CD4-positive, alpha-beta T cell treated with Interleukin-15 for 1 hour (primary cell): ENCODE measurements at regions not wholly inside any gene's neighbourhood (a gene's known extent, or its start where the extent isn't known, plus 50 kb on each side); places are given as distances from the start of the nearest gene placed in this dataset.

ENCODE experiments used
- DNase-seq: peaks from one replicate; pipeline ENCODE4 v3.0.0-alpha.2; 2020

DNA sequence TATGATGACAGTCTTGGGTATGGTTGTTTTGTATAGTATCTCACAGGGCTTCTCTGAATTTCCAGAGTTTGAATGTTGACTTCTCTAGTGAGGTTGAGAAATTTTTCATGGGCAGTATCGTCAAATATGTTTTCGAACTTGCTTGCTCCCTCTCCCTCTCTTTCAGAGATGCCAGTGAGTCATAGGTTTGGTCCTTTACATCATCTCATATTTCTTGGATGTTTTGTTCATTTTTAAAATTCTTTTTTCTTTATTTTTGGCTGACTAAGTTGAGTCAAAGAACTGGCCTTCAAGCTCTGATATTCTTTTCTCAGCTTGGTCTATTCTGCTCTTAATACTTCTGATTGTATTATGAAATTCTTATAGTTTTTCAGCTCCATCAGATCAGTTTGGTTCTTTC, 282.3 kb upstream of the NECTIN3 start:
- DNase-seq, result no peak

DNA sequence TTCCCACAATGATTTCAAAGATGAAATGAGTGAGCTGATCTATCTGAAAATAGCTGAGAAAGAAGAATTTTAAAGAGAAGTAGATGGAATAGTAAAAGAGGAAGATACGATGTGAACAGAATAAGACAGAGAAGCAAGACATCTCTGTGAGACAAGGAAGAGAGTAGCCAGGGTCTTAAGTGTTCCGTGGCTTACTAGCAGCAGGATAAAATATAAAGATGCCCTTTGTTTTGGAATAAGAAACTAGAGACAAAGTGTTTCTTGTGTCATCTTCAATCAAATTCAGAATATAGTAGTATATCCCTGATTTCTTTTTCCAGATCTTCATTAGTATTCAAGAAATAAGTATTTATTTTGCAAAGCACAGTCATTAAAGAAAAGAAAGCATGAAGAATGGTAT, 281.0 kb upstream of the NECTIN3 start:
- no peak for DNase-seq

DNA sequence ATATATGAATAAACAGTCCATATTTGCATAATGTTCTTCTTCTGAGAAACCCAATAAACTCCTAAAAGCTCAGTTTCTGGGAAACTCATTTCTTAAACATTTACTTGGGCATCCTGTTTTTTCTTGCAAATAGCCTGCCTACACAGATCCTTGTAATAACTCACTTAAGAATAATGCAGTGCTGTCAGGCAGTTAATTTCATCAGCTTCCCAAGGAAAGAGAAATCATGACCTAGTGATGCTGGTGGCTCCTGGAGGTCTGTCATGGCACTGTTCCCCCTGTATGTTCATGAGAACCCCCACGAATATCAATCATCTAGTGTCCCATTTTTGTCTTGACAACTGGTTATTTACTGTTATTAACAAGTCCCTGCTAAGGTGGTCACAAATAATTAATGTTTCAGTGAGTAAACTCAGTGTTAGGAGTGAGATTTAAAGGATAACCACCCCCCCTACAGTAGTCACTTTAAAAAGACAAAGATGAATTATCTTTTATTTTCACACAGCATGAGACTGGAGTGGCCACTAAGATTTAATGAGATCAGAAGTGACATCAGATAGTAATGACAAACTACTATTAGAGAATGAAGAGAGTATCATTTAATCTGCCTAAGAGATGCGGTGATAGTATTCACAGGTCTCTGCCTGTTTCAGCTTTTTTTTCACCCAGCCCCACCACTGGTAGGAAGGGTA, 279.5 kb upstream of the NECTIN3 start:
- no peak for DNase-seq

DNA sequence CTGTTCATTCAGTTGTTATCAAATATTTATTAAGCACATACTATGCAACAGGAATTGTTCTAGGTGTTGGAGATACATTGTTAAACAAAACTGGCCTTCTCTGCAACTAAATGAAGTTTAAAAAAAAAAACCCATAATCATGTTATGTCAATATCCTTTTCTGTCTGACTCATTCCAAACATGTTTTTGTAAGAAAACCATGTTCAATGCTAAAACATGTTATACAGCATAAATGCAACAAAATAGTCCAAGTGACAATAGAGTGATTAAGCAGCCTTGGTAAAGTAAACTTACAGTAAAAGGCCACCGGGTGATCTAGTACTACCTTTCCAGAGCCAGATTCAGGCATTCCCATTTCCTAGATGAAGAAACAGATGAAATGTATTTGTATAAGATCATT, 278.0 kb upstream of the NECTIN3 start:
- no peak for DNase-seq

DNA sequence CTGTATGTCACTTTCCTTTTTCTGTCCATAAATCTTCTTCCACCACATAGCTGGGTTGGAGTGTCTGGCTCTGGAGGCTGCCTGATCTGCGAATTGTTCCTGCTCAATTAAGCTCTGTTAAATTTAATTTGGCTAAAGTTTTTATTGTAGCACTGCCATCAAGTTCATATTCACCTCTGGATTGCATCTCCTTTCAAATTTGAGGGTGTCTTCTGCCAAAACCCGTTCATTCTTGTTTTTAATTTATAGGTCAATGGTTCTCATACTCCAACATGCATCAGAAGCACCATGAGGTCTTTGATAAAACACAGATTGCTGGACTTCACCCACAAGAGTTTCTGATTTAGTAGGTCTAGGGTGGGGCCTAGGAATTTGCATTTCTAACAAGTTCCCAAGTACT, 276.5 kb upstream of the NECTIN3 start:
- no peak for DNase-seq

DNA sequence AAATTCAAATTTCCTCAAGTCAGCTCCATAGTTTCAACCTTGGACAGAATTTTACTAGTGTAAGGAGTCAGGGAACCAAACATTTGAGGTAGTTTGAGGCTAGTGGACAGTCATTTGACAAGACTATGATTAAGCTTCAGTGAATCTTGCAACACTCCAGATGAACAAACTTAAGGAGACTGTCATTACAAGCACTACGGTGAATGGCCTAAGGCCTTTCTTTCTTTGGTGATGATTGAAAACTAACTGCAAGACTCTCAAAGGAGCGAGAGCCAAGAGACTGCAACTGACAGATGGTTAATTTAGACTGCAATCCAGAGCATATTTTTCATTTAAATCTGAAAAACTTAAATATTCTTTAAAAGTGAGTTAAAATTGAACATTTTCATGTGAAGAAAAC, 272.3 kb upstream of the NECTIN3 start:
- no peak for DNase-seq

DNA sequence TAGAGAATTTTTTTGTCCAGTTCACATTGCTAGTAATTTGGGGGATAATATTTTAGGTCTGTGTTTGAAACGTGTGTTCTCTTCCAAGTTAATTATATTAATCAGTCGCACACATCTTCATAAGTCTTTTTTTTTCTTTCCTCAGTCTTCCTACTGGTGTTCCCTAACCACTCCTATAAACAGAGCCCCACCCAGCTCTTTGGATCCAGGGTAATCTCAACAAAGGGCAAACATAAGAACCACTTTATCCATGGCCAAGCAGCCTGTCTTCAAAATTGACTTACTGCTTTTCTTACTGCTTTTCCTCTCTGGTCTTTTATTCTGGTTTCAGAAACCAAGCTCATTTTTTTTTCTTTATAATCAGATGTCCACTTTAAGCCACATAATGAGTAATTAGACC, 266.8 kb upstream of the NECTIN3 start:
- DNase-seq, result no peak

DNA sequence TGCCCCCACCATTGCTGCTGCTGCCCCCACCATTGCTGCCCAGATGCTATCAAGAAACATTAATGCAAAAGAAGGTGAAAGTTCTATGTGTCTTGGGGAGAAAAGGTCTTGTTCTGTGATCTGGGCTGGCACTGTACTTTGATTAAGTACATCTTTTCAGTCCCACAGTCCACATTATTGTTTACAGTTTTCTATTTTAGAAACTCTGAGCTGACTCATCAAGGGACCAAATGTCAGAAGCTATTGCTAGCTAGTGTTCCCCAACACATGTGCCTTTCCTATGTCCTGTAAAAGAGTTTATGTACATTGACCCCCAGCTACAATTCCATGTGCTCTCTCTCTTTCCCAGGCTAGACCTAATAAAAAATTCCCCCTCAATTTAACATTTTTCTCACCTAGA, 264.7 kb upstream of the NECTIN3 start:
- no peak for DNase-seq

DNA sequence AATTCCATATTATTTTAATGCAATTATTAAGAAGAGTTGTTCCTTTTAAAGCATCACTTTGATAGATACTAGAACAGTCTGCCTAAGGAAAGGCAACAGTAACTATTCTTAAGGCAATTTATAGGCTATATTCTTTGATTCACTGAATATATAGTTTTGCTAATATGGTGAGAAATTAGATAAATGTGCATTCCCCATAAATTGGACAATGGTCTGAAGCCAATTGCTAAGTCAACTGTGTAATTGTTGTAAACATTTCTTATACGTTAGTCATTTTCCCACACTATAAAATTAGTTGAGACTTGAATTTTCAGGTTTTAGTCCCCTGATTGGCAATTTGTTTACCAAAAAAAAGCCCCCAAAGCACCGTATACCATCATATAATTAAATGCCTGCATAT, 263.0 kb upstream of the NECTIN3 start:
- no peak for DNase-seq

DNA sequence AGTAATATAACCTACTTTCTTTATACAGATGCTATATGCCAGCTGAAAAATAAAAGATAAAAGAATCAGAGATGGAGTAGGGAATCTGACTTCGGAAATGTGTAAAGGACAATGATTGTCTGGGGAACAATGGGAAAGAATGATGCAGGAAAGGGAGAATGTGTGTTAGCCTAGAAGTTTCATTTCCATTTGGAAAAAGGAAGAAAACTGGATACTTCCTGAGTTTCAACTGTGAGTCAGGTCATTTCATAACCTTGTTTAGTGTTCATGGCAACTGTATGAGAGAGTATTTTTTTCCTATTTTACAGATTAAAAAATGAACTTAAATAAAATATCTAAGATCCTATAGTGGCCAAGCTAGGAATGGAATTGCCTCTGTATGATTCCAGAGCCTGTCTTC, 261.3 kb upstream of the NECTIN3 start:
- no peak for DNase-seq

DNA sequence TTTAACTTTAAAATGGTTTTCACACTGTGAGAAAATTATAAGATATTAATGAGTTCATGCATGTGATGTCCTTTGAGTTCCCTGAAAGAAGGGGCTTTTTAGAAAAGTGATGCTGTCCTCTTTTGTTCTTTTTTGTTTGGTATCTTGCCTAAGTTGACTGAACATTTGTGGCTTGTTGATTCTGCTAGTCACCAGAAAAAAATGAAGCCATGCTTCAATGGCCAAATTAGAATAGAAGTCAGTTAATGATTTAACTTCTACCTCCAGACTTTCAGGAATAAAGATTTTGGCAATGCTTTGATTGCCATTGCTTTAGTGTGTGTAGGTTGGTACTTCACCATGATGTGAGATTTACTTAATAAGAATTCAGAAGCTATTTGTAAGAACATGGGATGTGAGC, 260.6 kb upstream of the NECTIN3 start:
- no peak for DNase-seq

DNA sequence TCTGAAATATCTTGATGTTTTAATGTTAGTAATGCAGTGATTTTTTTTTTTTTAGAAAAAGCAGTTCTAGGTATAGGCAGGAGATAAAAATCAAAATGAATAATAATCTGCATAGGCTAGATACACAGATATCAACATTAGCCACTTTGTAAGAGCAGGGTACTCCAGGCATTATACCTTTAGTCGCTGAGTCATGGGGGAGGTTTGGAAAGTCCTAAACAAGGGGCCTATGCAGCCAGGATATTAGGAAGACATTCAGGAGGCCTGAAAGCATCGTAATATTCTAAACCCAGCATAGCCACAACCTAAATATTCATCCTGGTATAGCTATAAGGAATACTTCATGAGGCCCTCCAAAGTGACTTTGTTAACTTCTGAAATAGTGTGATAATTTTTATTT, 258.1 kb upstream of the NECTIN3 start:
- no peak for DNase-seq

DNA sequence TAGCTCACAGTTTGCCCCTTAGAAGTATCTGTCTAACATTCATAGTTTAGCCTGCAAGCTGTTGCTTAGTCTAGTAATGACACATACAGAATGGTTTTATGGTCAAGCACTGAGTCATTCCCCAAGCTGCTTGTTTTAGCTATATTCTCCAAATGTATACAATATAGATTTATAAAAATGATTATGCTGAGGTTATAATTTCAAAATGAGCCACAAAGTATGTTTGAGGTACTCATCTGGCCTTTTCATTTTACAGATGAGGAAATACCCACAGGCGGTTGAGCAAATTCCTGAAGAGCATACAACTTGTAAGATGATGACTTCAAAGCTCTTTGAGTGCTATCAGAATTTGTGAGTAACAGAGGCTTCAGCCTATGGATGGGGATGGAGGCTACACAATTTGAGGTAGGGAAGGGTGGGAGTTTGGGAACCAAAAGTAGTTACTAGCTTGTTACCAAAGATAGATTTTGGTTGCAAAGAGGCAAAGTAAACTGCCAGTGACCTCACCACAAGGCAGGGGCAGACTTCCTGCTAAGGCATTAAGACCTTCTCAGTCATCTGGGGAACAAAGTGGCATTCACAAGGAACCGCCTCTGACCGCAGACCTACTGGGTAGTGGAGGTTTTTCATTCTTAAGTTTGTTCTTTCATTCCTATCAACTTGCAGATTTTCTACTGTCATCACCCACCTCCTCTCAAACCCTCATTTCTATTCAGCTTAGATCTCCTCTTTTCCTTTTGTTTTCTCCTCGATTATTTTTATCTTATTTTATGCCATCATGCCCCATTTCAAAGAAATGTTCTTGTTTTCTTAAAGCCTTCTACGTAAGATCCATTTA, 257.2 kb upstream of the NECTIN3 start:
- DNase-seq, result no peak

DNA sequence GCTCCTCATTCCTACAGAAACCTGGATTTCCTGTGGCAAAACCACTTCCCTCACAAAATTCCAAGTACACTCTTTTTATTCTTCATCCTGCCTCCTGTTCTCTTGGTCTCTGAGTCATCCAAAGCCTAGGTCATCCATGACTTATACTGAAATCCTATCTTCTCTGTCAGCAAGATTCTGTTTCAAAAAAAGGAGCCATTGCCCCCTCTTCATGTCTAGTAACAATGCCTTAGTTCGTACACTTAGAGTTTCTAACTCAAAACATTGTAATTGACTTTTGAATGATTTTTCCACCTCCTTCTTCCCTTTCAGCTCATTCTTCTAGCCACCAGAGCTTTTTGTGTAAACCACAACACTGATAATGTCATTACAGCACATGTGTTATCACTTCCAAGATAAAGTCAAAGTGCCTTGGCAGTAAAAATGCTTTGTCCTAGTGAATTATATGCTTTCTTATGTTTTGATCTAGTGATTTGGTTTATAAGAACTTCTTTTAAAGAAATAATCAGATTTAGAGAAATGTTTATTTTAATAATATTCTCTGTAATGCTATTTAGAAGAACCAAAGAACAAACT, 256.5 kb upstream of the NECTIN3 start:
- no peak for DNase-seq

DNA sequence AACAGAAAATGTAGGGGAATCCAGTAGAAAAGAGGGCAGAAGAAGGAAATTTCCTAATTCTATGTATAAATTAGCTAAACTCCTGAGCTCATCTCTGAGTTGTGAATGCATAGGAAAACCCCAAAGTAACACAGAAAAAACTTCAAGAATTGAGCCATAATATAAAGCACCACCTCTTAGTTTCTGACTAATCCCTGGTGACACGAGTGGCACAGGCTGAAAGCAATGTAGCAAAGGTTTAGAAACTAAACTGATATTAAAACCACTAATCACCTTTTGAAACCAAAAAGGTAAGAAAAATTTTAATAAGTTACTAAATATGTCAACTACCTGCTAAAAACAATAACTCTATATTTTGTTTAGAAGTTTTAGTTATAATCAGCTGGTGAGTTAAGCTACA, 255.6 kb upstream of the NECTIN3 start:
- no peak for DNase-seq

DNA sequence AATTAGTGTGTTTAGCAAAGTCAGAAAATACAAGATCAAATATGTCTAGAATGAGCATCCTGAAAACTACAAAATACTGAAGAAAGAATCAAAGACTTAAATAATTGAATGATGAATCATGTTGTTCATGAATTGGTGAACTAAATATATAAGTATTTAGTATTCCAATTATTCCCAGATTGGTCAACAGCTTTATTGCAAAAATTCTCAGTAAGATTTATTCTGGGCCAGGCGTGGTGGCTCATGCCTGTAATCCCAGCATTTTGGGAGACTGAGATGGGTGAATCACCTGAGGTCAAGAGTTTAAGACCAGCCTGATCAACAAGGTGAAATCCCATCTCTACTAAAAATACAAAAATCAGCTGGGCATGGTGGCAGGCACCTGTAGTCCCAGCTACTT, 250.0 kb upstream of the NECTIN3 start:
- DNase-seq, result no peak

DNA sequence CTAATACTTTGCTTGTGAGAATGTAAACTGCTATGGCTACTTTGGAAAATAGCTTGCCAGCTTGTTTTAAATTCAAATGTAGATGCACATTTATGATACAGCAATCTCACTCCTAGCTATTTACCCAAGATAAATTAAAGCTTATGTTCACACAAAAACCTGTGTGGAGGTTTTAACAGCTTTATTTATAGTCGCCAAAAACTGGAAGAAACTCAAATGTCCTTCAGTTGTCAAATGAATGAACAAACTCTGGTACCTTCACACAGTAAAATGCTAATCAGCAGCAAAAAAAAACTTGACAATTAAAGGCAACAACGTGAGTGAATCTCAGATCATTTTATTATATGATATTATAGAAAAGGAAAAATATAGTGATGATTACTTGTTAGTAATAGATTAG, 248.6 kb upstream of the NECTIN3 start:
- DNase-seq, result no peak

DNA sequence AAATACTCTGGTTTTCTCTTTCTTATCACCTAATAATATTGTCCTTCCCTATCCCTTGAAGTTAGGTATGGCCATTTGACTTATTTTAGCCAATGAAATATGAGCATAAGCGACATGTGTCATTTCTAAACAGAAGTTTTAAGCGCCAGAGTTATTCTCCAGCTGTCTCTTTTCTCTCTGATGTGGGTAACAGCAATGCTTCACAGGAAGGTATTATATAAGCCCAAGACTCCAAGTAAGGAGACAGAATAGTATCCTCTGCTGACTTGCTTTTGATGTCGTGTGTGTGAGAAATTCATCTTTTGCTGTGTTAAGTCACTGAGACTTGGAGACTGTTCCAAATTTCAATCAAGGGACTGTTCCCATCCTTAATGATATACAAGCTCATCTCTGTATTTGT, 224.6 kb upstream of the NECTIN3 start:
- DNase-seq, result no peak

DNA sequence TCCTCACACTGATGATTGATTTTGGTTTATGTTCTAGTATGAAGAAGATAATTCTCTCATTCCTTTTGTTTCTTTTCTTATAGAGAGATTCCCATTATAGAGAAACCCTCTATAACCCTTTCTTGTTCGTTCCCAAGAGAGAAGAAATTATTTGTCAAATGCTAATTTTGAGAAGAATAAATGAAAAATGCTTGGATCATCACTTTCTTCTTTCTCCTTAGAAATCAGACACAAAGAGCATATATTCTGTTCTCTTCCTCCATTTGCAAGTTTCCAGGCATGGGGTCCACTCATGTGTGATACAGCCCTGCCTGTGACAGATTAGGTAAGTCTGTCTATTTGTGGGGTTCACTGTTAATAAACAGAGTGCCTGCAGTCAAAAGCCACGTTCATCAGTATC, 222.6 kb upstream of the NECTIN3 start:
- no peak for DNase-seq

DNA sequence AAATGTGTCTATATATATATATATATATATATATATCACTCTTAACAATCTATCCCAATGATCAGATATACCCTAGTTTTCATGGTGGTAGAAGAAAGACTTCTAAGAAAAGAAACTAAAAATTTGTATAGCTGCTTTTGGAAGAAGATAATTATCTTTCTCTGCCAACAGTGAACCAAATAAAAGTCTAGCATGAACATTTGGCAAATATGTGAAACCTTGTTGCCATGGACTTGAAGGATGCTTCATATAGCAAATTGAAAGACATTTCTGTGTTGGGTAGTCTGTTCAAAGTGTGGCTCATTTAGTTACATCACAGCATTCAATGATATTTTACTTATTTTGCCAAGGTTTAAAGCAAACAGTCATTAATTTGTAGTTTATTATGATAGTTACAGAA, 219.9 kb upstream of the NECTIN3 start:
- no peak for DNase-seq

DNA sequence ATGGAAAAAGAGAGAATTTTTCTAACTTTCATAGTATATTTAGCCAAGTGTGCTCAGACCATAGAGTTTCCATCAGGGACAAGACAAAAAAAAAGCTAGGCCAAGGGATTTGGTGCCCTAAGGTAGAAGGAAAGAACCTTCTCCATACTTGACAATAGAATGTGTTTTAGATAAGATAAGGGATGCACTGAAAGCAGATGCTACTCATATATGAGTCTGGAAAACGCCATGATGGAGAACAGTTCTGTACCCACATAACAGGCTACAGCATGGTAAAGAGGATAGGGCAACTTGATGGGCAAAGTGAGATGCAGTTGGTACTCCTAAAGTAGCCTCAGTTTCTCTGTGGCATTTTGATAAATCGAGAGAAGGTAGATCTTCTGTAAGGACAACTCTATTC, 216.4 kb upstream of the NECTIN3 start:
- DNase-seq, result no peak

DNA sequence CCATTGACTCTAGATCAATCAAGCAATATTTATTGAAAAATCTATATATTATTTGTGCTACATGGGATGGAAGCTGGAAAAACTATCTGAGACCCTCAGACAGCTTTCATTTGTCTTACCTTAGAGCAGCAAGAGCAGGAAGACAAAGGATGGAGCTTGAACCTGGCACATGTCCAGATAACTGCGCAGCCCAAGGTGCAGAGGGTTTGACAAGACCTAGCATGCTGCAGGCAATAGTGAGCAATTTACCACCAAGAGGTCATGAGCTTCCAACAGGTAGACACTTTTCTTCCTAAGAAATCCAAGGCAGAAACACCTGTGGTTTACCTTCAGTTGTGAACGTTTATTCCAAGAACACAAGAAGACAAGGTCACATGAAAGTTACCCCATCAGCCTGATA, 214.7 kb upstream of the NECTIN3 start:
- DNase-seq, result no peak

DNA sequence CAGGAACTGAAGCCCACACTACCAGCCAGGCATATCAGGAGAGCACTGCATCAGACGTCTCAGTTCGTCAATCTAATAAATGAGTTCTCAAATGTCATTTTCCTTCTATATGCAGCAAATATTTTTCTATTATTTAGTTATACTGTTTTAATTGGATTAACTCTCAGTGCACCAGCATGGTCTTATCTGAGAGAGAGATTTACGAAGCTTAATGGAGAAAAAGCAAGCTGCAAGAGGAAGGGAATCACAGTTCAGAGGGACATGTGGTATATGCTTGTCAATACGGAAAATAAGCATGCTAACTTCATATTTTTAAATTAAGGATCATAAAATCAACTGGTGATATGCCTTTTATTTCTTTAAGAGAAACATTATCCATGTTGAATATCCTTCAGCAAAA, 213.1 kb upstream of the NECTIN3 start:
- no peak for DNase-seq

DNA sequence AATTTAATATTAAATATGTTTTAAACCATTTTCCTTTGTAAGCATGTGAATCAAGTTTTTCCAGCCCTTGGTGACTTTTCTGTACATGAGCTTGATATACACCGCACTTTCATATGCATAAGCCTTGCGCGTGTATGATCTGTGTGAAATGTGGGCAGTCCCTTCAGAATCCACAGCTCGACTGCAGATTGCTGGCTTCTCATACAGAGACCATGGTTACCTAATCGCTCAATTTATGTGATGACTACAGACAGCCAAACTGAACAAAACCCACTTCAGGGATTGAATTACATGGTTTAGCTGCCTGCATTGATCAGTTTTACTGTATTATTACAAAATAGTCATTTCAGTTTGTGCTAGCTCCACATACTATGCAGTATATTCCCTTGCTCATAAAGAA, 212.3 kb upstream of the NECTIN3 start:
- DNase-seq, result no peak

DNA sequence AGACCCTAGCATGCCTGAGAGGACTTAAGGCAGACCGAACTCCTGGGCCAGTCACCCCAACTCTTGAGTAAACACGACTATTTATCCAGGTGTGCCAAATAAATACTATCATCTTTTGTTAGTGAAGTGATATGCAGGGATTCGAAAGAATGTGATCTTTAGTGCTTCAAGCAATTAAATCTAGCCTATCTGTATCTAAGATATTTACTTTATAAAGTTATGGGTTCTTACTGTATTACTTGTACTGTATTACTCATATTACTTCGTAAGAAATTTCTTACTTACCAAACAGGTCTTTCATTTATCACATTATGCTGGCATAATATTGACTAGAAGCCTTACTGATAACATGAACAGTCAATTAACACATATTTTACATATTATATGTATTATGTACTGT, 211.6 kb upstream of the NECTIN3 start:
- no peak for DNase-seq
